Superior temporal gyrus (tissue), 1 donor: ENCODE measurements at regions not wholly inside any gene's neighbourhood (a gene's known extent, or its start where the extent isn't known, plus 50 kb on each side); places are given as distances from the start of the nearest gene placed in this dataset.
"Not testable (repeated sequence)": the region's sequence is repeated elsewhere in the genome, so short reads cannot be mapped to it uniquely, and the experiment has no call there.

ENCODE experiments used
- DNase-seq: peaks from one replicate; pipeline ENCODE4 v3.0.0-alpha.2; 2016; ENCODE audit errors: extremely low spot score

GRCh38 chr21:5217933-5218332 lies 5303.4 kb upstream of the TPTE start:
- not testable (repeated sequence) for DNase-seq

DNA sequence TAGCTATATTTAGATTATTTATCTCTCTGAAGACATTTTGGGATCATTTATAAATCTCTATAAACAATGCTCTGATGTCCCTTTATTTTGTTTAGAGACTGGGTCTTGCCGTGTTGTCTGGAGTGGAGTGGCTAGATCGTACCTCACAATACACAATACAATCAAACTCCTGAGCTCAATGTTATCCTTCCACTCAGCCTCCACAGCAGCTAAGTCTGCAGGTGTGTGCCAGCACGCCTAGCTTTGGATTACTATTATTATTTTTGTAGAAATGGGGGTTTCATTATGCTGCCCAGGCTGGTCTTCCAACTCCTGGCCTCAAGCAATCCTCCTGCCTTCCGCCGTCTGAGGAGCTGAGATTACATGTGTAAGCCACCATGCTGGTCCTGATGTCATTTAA lies 5301.4 kb upstream of the TPTE start:
- DNase-seq, result not testable (repeated sequence)

DNA sequence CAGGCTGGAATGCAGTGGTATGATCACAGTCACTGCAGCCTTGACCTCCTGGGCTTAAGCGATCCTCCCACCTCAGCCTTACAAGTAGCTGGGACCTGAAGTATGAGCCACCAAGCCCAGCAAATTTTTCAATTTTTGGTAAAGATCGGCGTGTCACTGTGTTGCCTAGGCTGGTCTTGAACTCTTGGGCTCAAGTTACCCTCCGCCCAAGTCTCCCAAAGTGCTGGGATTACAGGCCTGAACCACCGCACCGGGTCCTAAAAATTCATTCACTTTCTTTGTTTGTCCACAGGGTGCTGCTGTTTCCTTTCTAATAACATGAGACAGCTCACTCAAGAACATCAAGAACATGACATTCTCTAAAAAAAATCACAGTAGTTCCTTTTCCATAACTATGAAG lies 5300.9 kb upstream of the TPTE start:
- DNase-seq, result peak; percentile 36

- not testable (repeated sequence) for DNase-seq
These were observed 5299.8 kb upstream of the TPTE start for GRCh38 chr21:5221458-5222050.

GRCh38 chr21:5222996-5223782 lies 5298.2 kb upstream of the TPTE start:
- DNase-seq, result not testable (repeated sequence)

DNA sequence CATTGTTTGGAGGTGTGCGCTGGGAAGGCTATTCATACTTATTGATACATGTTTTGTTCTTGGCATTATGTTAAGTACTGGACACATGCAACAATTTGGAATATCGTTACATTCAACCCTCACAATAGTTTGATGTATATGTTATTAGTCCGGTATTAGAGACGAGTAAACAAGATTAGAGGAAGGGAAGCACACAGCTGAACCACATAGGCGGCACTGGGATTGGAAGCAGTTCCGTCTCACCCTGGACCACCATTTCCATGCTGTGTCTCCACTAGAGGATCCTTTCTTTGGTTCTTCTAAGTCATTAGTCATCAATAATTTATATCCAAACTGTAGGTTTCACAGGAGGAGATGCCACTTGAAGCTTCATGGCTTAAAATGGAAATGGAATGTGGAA lies 5297.2 kb upstream of the TPTE start:
- not testable (repeated sequence) for DNase-seq

DNA sequence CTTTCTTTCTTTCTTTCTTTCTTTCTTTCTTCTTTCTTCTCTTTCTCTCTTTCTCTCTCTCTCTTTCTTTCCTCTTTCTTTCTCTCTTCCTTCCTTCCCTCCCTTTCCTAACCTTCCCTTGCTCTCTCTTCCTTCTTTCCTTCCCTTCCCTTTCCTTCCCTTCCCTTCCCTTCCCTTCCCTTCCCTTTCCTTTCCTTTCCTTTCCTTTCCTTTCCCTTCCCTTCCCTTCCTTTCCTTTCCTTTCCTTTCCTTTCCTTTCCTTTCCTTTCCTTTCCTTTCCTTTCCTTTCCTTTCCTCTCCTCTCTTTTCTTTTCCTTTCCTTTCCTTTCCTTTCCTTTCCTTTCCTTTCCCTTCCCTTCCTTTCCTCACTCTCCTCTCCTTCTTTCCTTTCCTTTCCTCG lies 5294.1 kb upstream of the TPTE start:
- not testable (repeated sequence) for DNase-seq

DNA sequence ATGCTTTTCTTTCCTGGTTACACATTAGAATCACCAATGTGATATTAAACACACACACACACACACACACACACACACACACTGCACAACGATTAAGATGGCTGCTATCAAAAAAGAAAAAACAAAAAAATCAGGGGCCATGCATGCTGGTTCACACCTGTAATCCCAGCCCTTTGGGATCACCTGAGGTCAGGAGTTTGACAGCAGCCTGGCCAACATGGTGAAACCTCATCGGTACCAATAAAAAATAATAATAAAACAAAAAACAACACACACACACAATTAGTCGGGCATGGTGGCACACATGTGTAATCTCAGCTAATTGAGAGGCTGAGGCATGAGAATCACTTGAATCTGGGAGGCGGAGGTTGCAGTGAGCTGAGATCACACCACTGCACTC lies 5290.8 kb upstream of the TPTE start:
- DNase-seq, result not testable (repeated sequence)

DNA sequence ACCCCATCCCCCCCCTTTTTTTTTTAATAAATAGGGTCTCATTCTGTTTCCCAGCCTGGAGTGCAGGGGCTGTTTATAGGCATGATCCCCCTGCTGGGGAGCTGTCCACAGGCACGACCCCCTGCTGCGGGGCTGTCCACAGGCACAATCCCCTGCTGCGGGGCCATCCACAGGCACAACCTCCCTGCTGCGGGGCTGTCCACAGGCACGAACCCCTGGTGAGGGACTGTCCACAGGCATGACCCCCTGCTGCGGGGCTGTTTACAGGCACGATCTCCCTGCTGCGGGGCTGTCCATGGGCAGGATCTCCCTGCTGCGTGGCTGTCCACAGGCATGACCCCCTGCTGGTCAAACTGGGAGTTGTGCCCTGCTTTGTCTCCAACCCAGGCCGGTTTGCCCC lies 5290.1 kb upstream of the TPTE start:
- not testable (repeated sequence) for DNase-seq

DNA sequence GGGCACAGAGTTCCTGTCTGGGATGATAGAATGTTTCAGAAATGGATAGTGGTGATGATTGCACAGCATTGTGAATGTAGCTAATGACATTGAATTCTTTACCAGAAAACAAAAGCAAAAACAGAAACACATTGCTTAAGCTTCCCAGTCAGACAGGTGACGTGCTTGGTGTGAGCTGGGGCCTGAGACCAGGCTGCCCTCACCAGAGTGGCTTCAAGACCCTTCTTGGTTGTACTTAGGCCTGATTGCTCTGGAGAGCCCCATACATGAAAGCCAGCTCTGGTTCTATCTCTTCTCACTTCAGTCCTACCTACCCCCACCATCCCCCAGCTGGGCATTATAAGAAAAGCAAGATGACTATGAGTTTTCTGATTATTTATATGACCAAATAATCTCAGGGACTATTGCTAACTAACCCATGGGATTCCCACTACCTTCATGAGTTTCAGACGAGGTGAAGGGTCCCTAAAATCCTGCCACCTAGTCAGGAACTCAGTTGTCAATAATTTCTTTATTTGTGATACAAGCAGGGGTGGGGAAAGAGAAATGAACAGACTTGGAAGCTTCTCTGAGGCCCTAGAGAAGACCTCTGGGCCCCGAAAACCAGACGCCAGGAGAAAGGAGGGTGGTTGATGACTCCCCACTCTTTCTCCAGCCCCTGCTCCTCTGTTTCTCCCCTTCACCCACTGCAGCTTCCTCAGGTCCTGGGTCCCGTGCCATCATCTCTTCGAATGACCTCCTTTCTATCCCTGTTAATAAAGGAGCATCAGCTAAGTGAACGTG lies 5289.0 kb upstream of the TPTE start:
- DNase-seq, result not testable (repeated sequence)

- DNase-seq, result not testable (repeated sequence)
These were observed 5285.6 kb upstream of the TPTE start for GRCh38 chr21:5235761-5236160.

- DNase-seq, result not testable (repeated sequence)
These were observed 5284.3 kb upstream of the TPTE start for GRCh38 chr21:5236846-5237675.

GRCh38 chr21:5240521-5240920 lies 5280.9 kb upstream of the TPTE start:
- DNase-seq, result not testable (repeated sequence)

DNA sequence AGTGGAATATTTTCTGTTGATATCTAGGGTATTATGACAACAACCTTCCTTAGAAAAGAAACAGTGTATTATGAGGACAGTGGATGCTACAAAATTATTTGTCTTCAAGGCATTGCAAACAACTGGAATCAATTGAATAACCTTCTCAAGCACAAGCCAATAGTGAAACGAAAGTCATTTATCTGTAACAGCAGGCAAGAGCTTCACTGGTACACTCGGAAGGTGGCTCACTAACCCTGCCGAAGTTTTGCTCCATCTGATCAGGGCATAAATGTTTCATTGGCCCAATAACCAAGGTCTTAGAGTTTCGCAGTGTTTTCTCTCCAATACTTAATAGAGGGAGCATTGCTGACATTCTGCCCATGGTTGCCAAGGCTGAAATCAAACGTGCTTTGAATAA lies 5278.7 kb upstream of the TPTE start:
- DNase-seq, result not testable (repeated sequence)

GRCh38 chr21:5243257-5243656 lies 5278.1 kb upstream of the TPTE start:
- not testable (repeated sequence) for DNase-seq

DNA sequence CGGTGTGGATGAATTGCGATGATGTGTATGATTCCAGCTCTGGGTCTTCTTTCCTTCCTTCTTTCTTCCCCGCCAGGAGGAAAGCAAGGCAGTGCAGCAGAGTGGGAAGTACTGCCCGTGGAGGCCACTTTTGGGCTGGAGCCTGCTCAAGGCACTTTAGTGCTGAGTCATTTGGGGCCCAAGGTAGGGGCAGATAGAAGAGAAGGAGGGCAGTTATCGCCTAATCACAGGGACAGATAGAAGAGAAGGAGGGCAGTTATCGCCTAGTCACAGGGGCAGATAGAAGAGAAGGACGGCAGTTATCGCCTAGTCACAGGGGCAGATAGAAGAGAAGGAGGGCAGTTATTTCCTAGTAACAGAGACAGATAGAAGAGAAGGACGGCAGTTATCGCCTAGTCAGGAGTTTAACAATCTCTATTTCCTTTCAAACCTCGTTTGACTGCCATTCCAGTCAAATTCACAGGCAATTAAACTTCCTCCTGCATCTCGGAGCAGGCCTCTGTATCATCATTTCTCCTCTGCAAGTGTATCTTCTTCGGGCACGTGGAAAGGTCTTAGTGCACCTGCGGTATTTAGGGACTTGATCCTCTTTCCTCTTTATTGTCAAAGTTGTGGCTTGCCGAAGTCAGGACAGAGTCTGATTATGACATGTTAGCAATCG lies 5277.5 kb upstream of the TPTE start:
- DNase-seq, result not testable (repeated sequence)

DNA sequence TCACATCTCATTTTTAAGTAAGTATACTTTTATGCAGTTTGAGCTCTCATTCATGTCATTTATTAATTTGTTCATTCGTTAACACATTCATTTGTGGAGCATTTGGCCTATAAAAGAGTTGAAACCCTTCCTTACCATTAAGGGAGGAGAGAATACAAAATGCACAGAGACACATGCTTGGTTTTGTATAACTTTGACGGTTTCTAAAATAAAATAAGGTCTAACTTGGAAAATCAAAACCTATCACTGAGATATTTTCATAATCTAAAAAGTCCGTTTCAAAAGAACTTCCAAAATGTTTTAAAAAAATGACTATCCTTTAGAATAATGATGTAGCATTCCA lies 5277.0 kb upstream of the TPTE start:
- not testable (repeated sequence) for DNase-seq

GRCh38 chr21:5244954-5245353 lies 5276.4 kb upstream of the TPTE start:
- not testable (repeated sequence) for DNase-seq

- DNase-seq, result not testable (repeated sequence)
These were observed 5275.0 kb upstream of the TPTE start for GRCh38 chr21:5246416-5246815.

GRCh38 chr21:5247399-5247798 lies 5274.0 kb upstream of the TPTE start:
- not testable (repeated sequence) for DNase-seq

GRCh38 chr21:5250128-5250527 lies 5271.3 kb upstream of the TPTE start:
- DNase-seq, result not testable (repeated sequence)
